Esophagus squamous epithelium (tissue), 4 donors: ENCODE measurements at regions not wholly inside any gene's neighbourhood (a gene's known extent, or its start where the extent isn't known, plus 50 kb on each side); places are given as distances from the start of the nearest gene placed in this dataset.

ENCODE experiments used
- POLR2A ChIP-seq, 4 donors: fragments of 450-650 bp; IDR thresholded peaks; one replicate each; pipeline ENCODE4 v1.6.1; 2017; ENCODE audit warnings: antibody characterized with exemption in 4 of 4, mild to moderate bottlenecking in 4 of 4, moderate library complexity in 3 of 4
- TF ChIP-seq, protein P1 (sequence below), 6 experiments: fragments of 450-650 bp in 4 of 6; fragments of 200-600 bp in 2 of 6; sonication (generic) in 2 of 6; IDR thresholded peaks; one replicate each; pipeline ENCODE4 v1.5.1; 2016 to 2019; ENCODE audit warnings: antibody characterized with exemption in 6 of 6, mild to moderate bottlenecking in 4 of 6, moderate library complexity in 4 of 6

DNA sequence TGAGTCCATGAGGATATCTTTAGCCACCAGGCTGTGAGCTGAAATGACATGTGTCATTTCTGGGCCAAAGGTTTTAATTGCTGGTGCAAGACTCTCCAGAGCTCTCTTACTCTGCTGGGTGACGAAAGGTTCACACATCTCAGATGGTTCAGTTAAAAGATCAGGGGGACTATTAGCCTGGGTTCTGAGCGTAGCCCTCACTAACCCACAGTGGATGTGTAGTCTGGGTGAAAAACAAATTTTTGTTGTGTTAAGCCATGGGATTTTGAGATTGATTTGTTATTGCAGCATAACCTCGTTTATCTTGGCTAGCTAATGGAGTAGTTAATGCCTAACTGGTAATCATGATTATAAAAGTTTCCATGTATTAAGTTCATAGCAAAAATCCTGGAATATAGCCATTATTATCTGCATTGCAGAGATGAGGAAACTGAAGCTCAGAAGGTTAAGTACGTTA is 251.5 kb downstream of the RMST start:
- TF ChIP-seq, protein P1, sequence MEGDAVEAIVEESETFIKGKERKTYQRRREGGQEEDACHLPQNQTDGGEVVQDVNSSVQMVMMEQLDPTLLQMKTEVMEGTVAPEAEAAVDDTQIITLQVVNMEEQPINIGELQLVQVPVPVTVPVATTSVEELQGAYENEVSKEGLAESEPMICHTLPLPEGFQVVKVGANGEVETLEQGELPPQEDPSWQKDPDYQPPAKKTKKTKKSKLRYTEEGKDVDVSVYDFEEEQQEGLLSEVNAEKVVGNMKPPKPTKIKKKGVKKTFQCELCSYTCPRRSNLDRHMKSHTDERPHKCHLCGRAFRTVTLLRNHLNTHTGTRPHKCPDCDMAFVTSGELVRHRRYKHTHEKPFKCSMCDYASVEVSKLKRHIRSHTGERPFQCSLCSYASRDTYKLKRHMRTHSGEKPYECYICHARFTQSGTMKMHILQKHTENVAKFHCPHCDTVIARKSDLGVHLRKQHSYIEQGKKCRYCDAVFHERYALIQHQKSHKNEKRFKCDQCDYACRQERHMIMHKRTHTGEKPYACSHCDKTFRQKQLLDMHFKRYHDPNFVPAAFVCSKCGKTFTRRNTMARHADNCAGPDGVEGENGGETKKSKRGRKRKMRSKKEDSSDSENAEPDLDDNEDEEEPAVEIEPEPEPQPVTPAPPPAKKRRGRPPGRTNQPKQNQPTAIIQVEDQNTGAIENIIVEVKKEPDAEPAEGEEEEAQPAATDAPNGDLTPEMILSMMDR (IDR thresholded peaks at IDR 0.05): no peak
- TF ChIP-seq POLR2A (IDR thresholded peaks at IDR 0.05): no peak
